Immature natural killer cell (primary cell): ENCODE measurements at regions not wholly inside any gene's neighbourhood (a gene's known extent, or its start where the extent isn't known, plus 50 kb on each side); places are given as distances from the start of the nearest gene placed in this dataset.

Experiments
- DNase-seq, 3 donors: peaks; one replicate each; pipeline ENCODE4 v3.0.0; 2022; ENCODE audit warnings: mixed read lengths in 1 of 3
- H3K27ac Mint-ChIP-seq, 6 donors: one replicate each; pipeline ENCODE4 v1.8.0; 2020; ENCODE audit warnings: mixed read lengths in 6 of 6, mild to moderate bottlenecking in 5 of 6, inconsistent platforms in 4 of 6, moderate library complexity in 3 of 6
- H3K27me3 Mint-ChIP-seq, 3 donors: one replicate each; pipeline ENCODE4 v1.8.0; 2020 to 2021; ENCODE audit warnings: low read depth in 3 of 3, mild to moderate bottlenecking in 3 of 3, mixed read lengths in 3 of 3, moderate library complexity in 3 of 3, inconsistent platforms in 1 of 3
- H3K36me3 Mint-ChIP-seq, 3 donors: one replicate each; pipeline ENCODE4 v1.8.0; 2020; ENCODE audit warnings: mixed read lengths in 3 of 3, inconsistent platforms in 2 of 3, mild to moderate bottlenecking in 2 of 3
- H3K4me1 Mint-ChIP-seq, 2 donors: one replicate each; pipeline ENCODE4 v1.8.0; 2020; ENCODE audit warnings: inconsistent platforms in 2 of 2, mild to moderate bottlenecking in 2 of 2, mixed read lengths in 2 of 2, moderate library complexity in 1 of 2
- H3K4me3 Mint-ChIP-seq, 5 donors: one replicate each; pipeline ENCODE4 v1.8.0; 2020; ENCODE audit warnings: mild to moderate bottlenecking in 5 of 5, mixed read lengths in 5 of 5, inconsistent platforms in 3 of 5, moderate library complexity in 3 of 5
- H3K9me3 Mint-ChIP-seq, 6 donors: one replicate each; pipeline ENCODE4 v1.8.0; 2020; ENCODE audit warnings: mild to moderate bottlenecking in 6 of 6, mixed read lengths in 6 of 6, inconsistent platforms in 4 of 6, moderate library complexity in 3 of 6

- H3K27me3 Mint-ChIP-seq, result peaks cover 3 to 9% (median 5%) of the 10 kb centered on the region in 3 donors
- DNase-seq, result peak in 1 of 3 donors; percentile 7
- peaks cover 0 to 1% (median 0%) of the 10 kb centered on the region in 6 donors for H3K9me3 Mint-ChIP-seq
- H3K27ac Mint-ChIP-seq, result no peak overlapping the region
- no peak overlapping the region for H3K4me3 Mint-ChIP-seq
- no peaks in the 10 kb centered on the region for H3K36me3 Mint-ChIP-seq
- no peaks in the 10 kb centered on the region for H3K4me1 Mint-ChIP-seq
These were observed 175.1 kb upstream of the DAB2 start for GRCh38 chr5:39599721-39600431.

- no peak overlapping the region for H3K4me3 Mint-ChIP-seq
- H3K27ac Mint-ChIP-seq, result no peak overlapping the region
- DNase-seq, result no peak
- H3K27me3 Mint-ChIP-seq, result peaks cover 3 to 11% (median 5%) of the 10 kb centered on the region in 3 donors
- H3K36me3 Mint-ChIP-seq, result no peaks in the 10 kb centered on the region
- peaks cover 0 to 1% (median 0%) of the 10 kb centered on the region in 6 donors for H3K9me3 Mint-ChIP-seq
- H3K4me1 Mint-ChIP-seq, result no peaks in the 10 kb centered on the region
These were observed 174.0 kb upstream of the DAB2 start for GRCh38 chr5:39598661-39599248.

GRCh38 chr5:39588179-39588578 is 163.4 kb upstream of the DAB2 start:
- Mint-ChIP-seq H3K4me1 (no peaks in the 10 kb centered on the region), H3K27ac (no peak overlapping the region), H3K36me3 (no peaks in the 10 kb centered on the region), H3K27me3 (peaks cover 4 to 6% (median 5%) of the 10 kb centered on the region in 3 donors), H3K9me3 (no peaks in the 10 kb centered on the region), H3K4me3 (no peak overlapping the region)
- no peak for DNase-seq

- DNase-seq, result no peak
- Mint-ChIP-seq H3K9me3 (no peaks in the 10 kb centered on the region), H3K4me3 (no peak overlapping the region), H3K36me3 (no peaks in the 10 kb centered on the region), H3K27me3 (peaks cover 4 to 6% (median 4%) of the 10 kb centered on the region in 3 donors), H3K4me1 (no peaks in the 10 kb centered on the region), H3K27ac (no peak overlapping the region)
These were observed 162.9 kb upstream of the DAB2 start for GRCh38 chr5:39587675-39588074.

- no peak overlapping the region for H3K27ac Mint-ChIP-seq
- peaks cover 4 to 7% (median 6%) of the 10 kb centered on the region in 3 donors for H3K27me3 Mint-ChIP-seq
- H3K4me3 Mint-ChIP-seq, result no peak overlapping the region
- no peak for DNase-seq
- no peaks in the 10 kb centered on the region for H3K4me1 Mint-ChIP-seq
- no peaks in the 10 kb centered on the region for H3K9me3 Mint-ChIP-seq
- H3K36me3 Mint-ChIP-seq, result no peaks in the 10 kb centered on the region
These were observed 161.4 kb upstream of the DAB2 start for GRCh38 chr5:39586185-39586584.

DNA sequence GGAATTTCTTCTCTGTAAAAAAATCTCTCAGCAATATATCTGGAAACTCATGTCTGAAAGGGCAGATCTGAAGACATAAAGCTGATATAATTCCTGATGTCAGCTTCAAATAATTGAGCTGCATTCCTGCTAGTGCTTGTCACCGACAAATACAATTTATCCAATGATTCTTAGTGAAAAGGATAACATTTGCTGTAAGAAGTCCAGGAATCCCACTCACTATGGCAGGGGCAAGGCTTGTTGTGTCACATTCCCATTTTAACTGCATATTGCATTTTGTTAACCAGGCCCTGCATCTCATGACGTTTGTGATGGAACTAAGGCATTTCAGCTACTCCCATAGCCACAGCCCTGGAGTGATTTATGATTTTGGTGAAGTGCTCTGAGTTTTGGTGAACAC is 160.1 kb upstream of the DAB2 start:
- no peaks in the 10 kb centered on the region for H3K9me3 Mint-ChIP-seq
- H3K27ac Mint-ChIP-seq, result no peak overlapping the region
- no peaks in the 10 kb centered on the region for H3K36me3 Mint-ChIP-seq
- no peak overlapping the region for H3K4me3 Mint-ChIP-seq
- peaks cover 3 to 5% (median 5%) of the 10 kb centered on the region in 3 donors for H3K27me3 Mint-ChIP-seq
- no peaks in the 10 kb centered on the region for H3K4me1 Mint-ChIP-seq
- no peak for DNase-seq

- Mint-ChIP-seq H3K9me3 (no peaks in the 10 kb centered on the region), H3K36me3 (no peaks in the 10 kb centered on the region), H3K4me1 (no peaks in the 10 kb centered on the region), H3K27me3 (peaks cover 1 to 3% (median 3%) of the 10 kb centered on the region in 3 donors), H3K27ac (no peak overlapping the region), H3K4me3 (no peak overlapping the region)
- no peak for DNase-seq
These were observed 156.1 kb upstream of the DAB2 start for GRCh38 chr5:39580702-39581453.

- Mint-ChIP-seq H3K9me3 (no peaks in the 10 kb centered on the region), H3K36me3 (no peaks in the 10 kb centered on the region), H3K4me1 (no peaks in the 10 kb centered on the region), H3K4me3 (no peak overlapping the region), H3K27me3 (peaks cover 0 to 3% (median 3%) of the 10 kb centered on the region in 3 donors), H3K27ac (no peak overlapping the region)
- DNase-seq, result no peak
These were observed 155.0 kb upstream of the DAB2 start for GRCh38 chr5:39579750-39580149.

DNA sequence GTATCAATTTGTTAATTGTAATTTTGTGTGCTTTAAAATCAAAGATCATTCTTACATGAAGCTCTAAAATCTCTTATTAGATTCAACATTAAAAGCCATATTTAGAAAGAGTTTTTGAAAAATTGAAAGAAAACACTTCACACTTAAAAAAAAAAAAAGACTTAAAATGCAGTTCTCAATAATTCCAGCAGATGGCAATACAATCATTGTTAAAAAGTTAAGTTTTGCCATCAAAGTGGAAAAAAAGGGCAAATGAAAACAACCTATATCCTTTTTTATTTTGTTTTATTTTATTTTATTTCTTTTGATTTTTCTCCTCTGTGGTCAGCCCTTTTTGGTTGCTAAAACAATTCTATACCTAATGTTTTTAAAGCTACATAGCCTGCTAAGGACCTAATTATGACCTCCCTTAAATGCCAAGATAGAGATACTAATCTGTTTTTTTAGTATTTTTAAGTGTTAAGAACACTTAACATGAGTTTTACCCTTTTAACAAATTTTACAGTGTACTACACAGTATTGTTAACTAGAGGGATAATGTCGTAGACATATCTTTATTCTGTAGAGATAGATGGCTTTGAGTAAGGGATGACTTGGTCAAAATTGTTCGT is 154.2 kb upstream of the DAB2 start:
- no peak overlapping the region for H3K4me3 Mint-ChIP-seq
- no peaks in the 10 kb centered on the region for H3K9me3 Mint-ChIP-seq
- H3K4me1 Mint-ChIP-seq, result no peaks in the 10 kb centered on the region

GRCh38 chr5:39577529-39577928 is 152.7 kb upstream of the DAB2 start:
- Mint-ChIP-seq H3K4me1 (no peaks in the 10 kb centered on the region), H3K4me3 (no peak overlapping the region), H3K36me3 (no peaks in the 10 kb centered on the region), H3K27ac (no peak overlapping the region), H3K9me3 (no peaks in the 10 kb centered on the region), H3K27me3 (peaks cover 0 to 5% (median 3%) of the 10 kb centered on the region in 3 donors)
- DNase-seq, result no peak

More for the DNA sequence above, 154.2 kb upstream of the DAB2 start:
- H3K27ac Mint-ChIP-seq, result no peak overlapping the region
- peak in 2 of 3 donors; percentile 4 to 11 for DNase-seq
- no peaks in the 10 kb centered on the region for H3K36me3 Mint-ChIP-seq
- peaks cover 0 to 3% (median 3%) of the 10 kb centered on the region in 3 donors for H3K27me3 Mint-ChIP-seq

GRCh38 chr5:39570403-39571027 is 145.7 kb upstream of the DAB2 start:
- H3K9me3 Mint-ChIP-seq, result no peaks in the 10 kb centered on the region
- DNase-seq, result peak in 1 of 3 donors; percentile 25
- no peaks in the 10 kb centered on the region for H3K36me3 Mint-ChIP-seq
- no peak overlapping the region for H3K27ac Mint-ChIP-seq
- H3K27me3 Mint-ChIP-seq, result peaks cover 0 to 4% (median 4%) of the 10 kb centered on the region in 3 donors
- H3K4me1 Mint-ChIP-seq, result peaks cover 0 to 2% of the 10 kb centered on the region in 2 donors
- H3K4me3 Mint-ChIP-seq, result no peak overlapping the region

GRCh38 chr5:39569857-39570256 is 145.1 kb upstream of the DAB2 start:
- peaks cover 0 to 2% of the 10 kb centered on the region in 2 donors for H3K4me1 Mint-ChIP-seq
- H3K36me3 Mint-ChIP-seq, result no peaks in the 10 kb centered on the region
- H3K27ac Mint-ChIP-seq, result no peak overlapping the region
- DNase-seq, result no peak
- H3K27me3 Mint-ChIP-seq, result peaks cover 0 to 5% (median 4%) of the 10 kb centered on the region in 3 donors
- no peaks in the 10 kb centered on the region for H3K9me3 Mint-ChIP-seq
- H3K4me3 Mint-ChIP-seq, result no peak overlapping the region

DNA sequence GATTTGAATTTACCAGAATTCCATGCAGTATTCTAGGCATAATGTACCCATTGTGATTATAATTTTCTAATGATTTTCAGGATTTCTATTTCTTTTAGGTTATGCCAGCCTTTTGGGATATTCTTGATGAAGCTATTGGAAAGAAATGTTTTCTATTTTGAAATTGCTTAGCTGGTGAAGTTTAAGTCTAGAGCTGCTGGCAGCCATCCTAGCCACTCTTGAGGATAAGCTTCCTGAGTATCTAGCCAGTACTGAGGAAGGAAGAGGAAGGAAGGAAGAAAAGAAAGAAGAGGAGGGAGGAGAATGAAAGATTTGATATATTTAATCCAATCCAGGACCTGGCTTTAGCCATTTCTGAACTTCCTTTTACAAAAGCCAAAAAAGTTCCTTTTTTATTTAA is 142.1 kb upstream of the DAB2 start:
- DNase-seq, result no peak
- Mint-ChIP-seq H3K36me3 (no peaks in the 10 kb centered on the region), H3K27me3 (peaks cover 0 to 5% (median 2%) of the 10 kb centered on the region in 3 donors), H3K4me3 (no peak overlapping the region), H3K9me3 (no peaks in the 10 kb centered on the region), H3K4me1 (peaks cover 0 to 2% of the 10 kb centered on the region in 2 donors), H3K27ac (no peak overlapping the region)
